NB4 (cell line): ENCODE measurements at regions not wholly inside any gene's neighbourhood (a gene's known extent, or its start where the extent isn't known, plus 50 kb on each side); places are given as distances from the start of the nearest gene placed in this dataset.

ENCODE experiments used
- DNase-seq: peaks from one replicate; pipeline ENCODE4 v3.0.0; 2010; ENCODE audit warnings: low read depth
- H3K4me3 ChIP-seq: one replicate; pipeline ENCODE4 v1.5.1; 2011; ENCODE audit warnings: mild to moderate bottlenecking, low read depth, low read length, moderate library complexity
- CTCF ChIP-seq: IDR thresholded peaks from one replicate; pipeline ENCODE4 v1.5.1; 2012; ENCODE audit warnings: low read depth, low read length
- MYC ChIP-seq: IDR thresholded peaks from 2 replicates; pipeline ENCODE4 v1.6.1; 2011; ENCODE audit warnings: low read depth, low read length
- POLR2A ChIP-seq: IDR thresholded peaks from 2 replicates; pipeline ENCODE4 v1.6.1; 2011; ENCODE audit warnings: mild to moderate bottlenecking; ENCODE audit not compliant: insufficient read length; ENCODE audit errors: extremely low read depth
- TF ChIP-seq, protein P1 (sequence below): IDR thresholded peaks from 2 replicates; pipeline ENCODE4 v1.6.1; 2011; ENCODE audit warnings: low read depth, low read length

- TF ChIP-seq POLR2A: no peak
- TF ChIP-seq CTCF: no peak
- TF ChIP-seq MYC: no peak
- TF ChIP-seq, protein P1, sequence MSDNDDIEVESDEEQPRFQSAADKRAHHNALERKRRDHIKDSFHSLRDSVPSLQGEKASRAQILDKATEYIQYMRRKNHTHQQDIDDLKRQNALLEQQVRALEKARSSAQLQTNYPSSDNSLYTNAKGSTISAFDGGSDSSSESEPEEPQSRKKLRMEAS: no peak
- DNase-seq: no peak
- H3K4me3 ChIP-seq: no peak overlapping the region
These were observed 105.9 kb downstream of the ANKRD7 start for GRCh38 chr7:118330388-118330787.

DNA sequence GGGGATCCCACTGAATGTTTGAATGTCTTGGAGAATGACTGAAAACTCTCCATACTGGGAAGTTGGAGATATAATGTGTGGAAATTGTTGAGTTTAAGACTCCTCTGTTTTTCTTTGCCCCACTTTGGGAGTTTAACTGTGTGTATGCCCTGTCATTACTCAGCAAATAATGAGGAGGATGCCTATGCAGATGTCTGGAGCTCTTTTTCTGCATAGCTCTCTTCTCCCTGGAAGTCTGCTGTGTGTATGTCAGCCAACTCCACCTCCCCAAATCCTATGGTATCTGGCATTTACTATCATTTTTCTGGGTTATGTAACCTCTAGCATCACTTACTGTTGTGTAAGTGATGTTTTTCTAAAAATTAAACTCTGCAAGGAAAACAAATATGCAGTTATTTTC lies 122.2 kb downstream of the ANKRD7 start:
- TF ChIP-seq CTCF: no peak
- TF ChIP-seq, protein P1: no peak
- TF ChIP-seq MYC: no peak
- no peak overlapping the region for H3K4me3 ChIP-seq
- peak; percentile 22 for DNase-seq

DNA sequence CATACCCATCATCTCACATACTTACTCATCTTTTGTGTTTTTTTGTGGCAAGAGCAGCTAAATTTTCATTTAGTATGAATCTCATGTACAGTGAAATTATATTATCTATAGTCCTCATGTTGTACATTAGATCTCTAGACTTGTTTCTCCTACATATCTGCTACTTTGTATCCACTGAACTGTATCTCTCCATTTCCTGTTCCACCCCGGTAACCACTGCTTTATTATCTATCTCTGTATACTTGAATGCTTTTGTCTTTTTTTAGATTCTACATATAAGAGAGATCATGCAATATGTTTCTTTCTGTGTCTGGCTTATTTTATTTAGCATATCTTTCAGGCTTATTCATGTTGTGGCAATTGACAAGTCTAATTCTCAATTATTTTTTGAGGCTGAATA lies 125.1 kb downstream of the ANKRD7 start:
- DNase-seq: no peak
- H3K4me3 ChIP-seq: no peak overlapping the region
- TF ChIP-seq MYC (no peak), POLR2A (no peak), CTCF (no peak)
- TF ChIP-seq, protein P1: no peak

DNA sequence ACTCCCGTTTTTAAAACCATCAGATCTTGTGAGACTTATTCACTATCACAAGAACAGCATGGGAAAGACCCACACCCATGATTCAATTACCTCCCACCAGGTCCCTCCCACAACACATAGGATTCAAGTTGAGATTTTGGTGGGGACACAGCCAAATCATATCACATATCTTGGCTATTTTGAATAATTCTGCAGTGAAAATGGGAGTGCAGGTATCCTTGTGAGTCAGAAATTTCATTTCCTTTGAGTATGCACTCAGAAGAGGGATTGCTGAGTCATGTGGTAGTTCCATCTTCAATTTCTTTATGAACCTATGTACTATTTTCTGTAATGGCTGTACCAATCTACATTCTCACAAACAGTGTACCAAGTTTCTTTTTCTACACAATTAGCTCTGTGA lies 125.8 kb downstream of the ANKRD7 start:
- TF ChIP-seq, protein P1: no peak
- no peak for TF ChIP-seq POLR2A
- no peak for TF ChIP-seq CTCF
- TF ChIP-seq MYC: no peak
- DNase-seq: peak; percentile 24

GRCh38 chr7:118352867-118353453 lies 128.5 kb downstream of the ANKRD7 start:
- TF ChIP-seq CTCF: peak; percentile 30
- no peak for TF ChIP-seq MYC
- no peak for TF ChIP-seq POLR2A
- no peak overlapping the region for H3K4me3 ChIP-seq
- peak; percentile 87 for DNase-seq

More for the DNA sequence above, 125.8 kb downstream of the ANKRD7 start:
- H3K4me3 ChIP-seq: no peak overlapping the region

- no peak for DNase-seq
These were observed 141.9 kb downstream of the ANKRD7 start for GRCh38 chr7:118366363-118366762.

More at GRCh38 chr7:118366363-118366762, 141.9 kb downstream of the ANKRD7 start:
- no peak for TF ChIP-seq MYC
- no peak for TF ChIP-seq POLR2A
- TF ChIP-seq, protein P1: no peak
- TF ChIP-seq CTCF: no peak
- no peak overlapping the region for H3K4me3 ChIP-seq
